ENCODE measurements at regions not wholly inside any gene's neighbourhood (a gene's known extent, or its start where the extent isn't known, plus 50 kb on each side); places are given as distances from the start of the nearest gene placed in this dataset.

- H3K9me3 ChIP-seq (ENCODE audit: control insufficient read depth in 2 of 2, insufficient read depth in 1 of 2, low read depth in 1 of 2, low read length in 1 of 2), result no peaks in the 10 kb centered on the region
- H3K36me3 ChIP-seq (ENCODE audit: control insufficient read depth in 3 of 3, insufficient read depth in 2 of 3, low read depth in 1 of 3, low read length in 3 of 3), result no peaks in the 10 kb centered on the region
- 78 to 82% (median 80%) methylated on average over 7 of the region's 7 CpGs for WGBS, 3 donors
- no peak overlapping the region for H3K4me3 ChIP-seq (ENCODE audit: low read depth in 1 of 3, low read length in 3 of 3)
- FAIRE-seq, result no peak
- H3K27ac ChIP-seq (ENCODE audit: low read depth in 1 of 3, low read length in 2 of 3), result no peak overlapping the region
- no peaks in the 10 kb centered on the region for H3K4me1 ChIP-seq (ENCODE audit: control insufficient read depth in 3 of 3, insufficient read depth in 2 of 3, low read depth in 1 of 3, low read length in 2 of 3)
- no peaks in the 10 kb centered on the region for H3K27me3 ChIP-seq (ENCODE audit: control insufficient read depth in 3 of 3, insufficient read depth in 3 of 3, low read length in 3 of 3)
- no peak for DNase-seq
Observed at GRCh38 chr10:33781606-33782395, 447.3 kb upstream of the NRP1 start.

GRCh38 chr10:33780961-33781360, 446.5 kb upstream of the NRP1 start:
- 84 to 90% (median 85%) methylated on average over 9 of the region's 9 CpGs for WGBS, 3 donors
- DNase-seq (no peak), FAIRE-seq (no peak)
- Histone ChIP-seq H3K27ac (ENCODE audit: low read depth in 1 of 3, low read length in 2 of 3) (no peak overlapping the region), H3K4me3 (ENCODE audit: low read depth in 1 of 3, low read length in 3 of 3) (no peak overlapping the region), H3K27me3 (ENCODE audit: control insufficient read depth in 3 of 3, insufficient read depth in 3 of 3, low read length in 3 of 3) (no peaks in the 10 kb centered on the region), H3K36me3 (ENCODE audit: control insufficient read depth in 3 of 3, insufficient read depth in 2 of 3, low read depth in 1 of 3, low read length in 3 of 3) (no peaks in the 10 kb centered on the region), H3K4me1 (ENCODE audit: control insufficient read depth in 3 of 3, insufficient read depth in 2 of 3, low read depth in 1 of 3, low read length in 2 of 3) (no peaks in the 10 kb centered on the region), H3K9me3 (ENCODE audit: control insufficient read depth in 2 of 2, insufficient read depth in 1 of 2, low read depth in 1 of 2, low read length in 1 of 2) (no peaks in the 10 kb centered on the region)

DNA sequence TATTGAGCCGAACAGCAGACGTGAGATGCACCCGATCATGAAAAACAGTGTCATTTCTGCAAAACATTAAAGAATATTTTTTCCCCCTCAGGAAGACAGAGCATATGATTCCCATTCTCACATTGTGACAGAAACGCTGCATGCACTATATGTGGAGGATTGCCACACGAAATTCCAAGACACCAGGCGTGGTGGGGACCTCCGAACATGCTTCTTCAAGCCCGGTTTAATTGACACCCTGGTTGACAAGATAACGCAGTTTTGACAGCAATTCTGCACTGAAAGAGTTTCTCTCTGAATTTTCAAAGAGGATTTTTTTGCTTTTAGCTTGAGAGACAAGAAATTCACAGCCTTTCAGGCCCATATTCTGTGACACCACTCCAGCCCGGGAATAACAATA, 442.8 kb upstream of the NRP1 start:
- Histone ChIP-seq H3K4me3 (ENCODE audit: low read depth in 1 of 3, low read length in 3 of 3) (no peak overlapping the region), H3K4me1 (ENCODE audit: control insufficient read depth in 3 of 3, insufficient read depth in 2 of 3, low read depth in 1 of 3, low read length in 2 of 3) (no peaks in the 10 kb centered on the region), H3K27me3 (ENCODE audit: control insufficient read depth in 3 of 3, insufficient read depth in 3 of 3, low read length in 3 of 3) (no peaks in the 10 kb centered on the region), H3K27ac (ENCODE audit: low read depth in 1 of 3, low read length in 2 of 3) (no peak overlapping the region), H3K36me3 (ENCODE audit: control insufficient read depth in 3 of 3, insufficient read depth in 2 of 3, low read depth in 1 of 3, low read length in 3 of 3) (no peaks in the 10 kb centered on the region), H3K9me3 (ENCODE audit: control insufficient read depth in 2 of 2, insufficient read depth in 1 of 2, low read depth in 1 of 2, low read length in 1 of 2) (no peaks in the 10 kb centered on the region)
- DNase-seq (no peak), FAIRE-seq (no peak)
- WGBS, 3 donors, result 88 to 92% (median 89%) methylated on average over 10 of the region's 10 CpGs

DNA sequence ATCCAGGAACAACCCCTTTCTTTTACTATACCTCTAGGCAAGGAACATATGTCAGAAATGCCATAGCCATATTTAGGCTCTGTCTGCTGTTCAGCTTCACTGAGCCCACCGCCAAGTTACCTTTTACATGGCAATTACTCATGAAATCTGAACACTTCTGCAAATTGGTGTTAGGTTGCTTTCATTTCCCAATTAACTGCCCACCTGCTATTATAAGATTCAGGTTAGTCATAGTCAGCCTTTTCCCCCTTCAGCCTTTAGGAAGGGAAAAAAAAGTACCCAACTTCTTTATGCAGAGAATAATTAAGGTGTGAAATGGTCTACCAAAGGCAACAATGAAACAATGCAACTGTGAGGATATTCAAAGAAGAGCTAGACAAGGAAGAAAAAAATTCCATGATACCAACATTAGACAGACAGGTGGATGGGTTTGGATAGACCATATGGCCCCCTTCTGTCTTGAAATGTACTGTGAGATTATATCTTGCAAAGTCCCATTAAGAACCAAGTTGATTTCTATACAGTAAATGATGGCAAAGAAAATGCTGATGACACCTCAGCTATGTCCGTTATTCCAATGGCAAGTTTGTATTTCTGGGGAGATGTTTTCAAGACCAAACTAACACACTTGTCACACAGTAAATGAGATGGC, 442.1 kb upstream of the NRP1 start:
- 87 to 90% (median 87%) methylated on average over 2 of the region's 2 CpGs for WGBS, 3 donors
- Histone ChIP-seq H3K27me3 (ENCODE audit: control insufficient read depth in 3 of 3, insufficient read depth in 3 of 3, low read length in 3 of 3) (no peaks in the 10 kb centered on the region), H3K4me1 (ENCODE audit: control insufficient read depth in 3 of 3, insufficient read depth in 2 of 3, low read depth in 1 of 3, low read length in 2 of 3) (no peaks in the 10 kb centered on the region), H3K27ac (ENCODE audit: low read depth in 1 of 3, low read length in 2 of 3) (no peak overlapping the region), H3K36me3 (ENCODE audit: control insufficient read depth in 3 of 3, insufficient read depth in 2 of 3, low read depth in 1 of 3, low read length in 3 of 3) (no peaks in the 10 kb centered on the region), H3K4me3 (ENCODE audit: low read depth in 1 of 3, low read length in 3 of 3) (no peak overlapping the region), H3K9me3 (ENCODE audit: control insufficient read depth in 2 of 2, insufficient read depth in 1 of 2, low read depth in 1 of 2, low read length in 1 of 2) (no peaks in the 10 kb centered on the region)
- FAIRE-seq (no peak), DNase-seq (no peak)

- Histone ChIP-seq H3K36me3 (ENCODE audit: control insufficient read depth in 3 of 3, insufficient read depth in 2 of 3, low read depth in 1 of 3, low read length in 3 of 3) (no peaks in the 10 kb centered on the region), H3K9me3 (ENCODE audit: control insufficient read depth in 2 of 2, insufficient read depth in 1 of 2, low read depth in 1 of 2, low read length in 1 of 2) (no peaks in the 10 kb centered on the region), H3K27me3 (ENCODE audit: control insufficient read depth in 3 of 3, insufficient read depth in 3 of 3, low read length in 3 of 3) (no peaks in the 10 kb centered on the region), H3K4me1 (ENCODE audit: control insufficient read depth in 3 of 3, insufficient read depth in 2 of 3, low read depth in 1 of 3, low read length in 2 of 3) (no peaks in the 10 kb centered on the region), H3K4me3 (ENCODE audit: low read depth in 1 of 3, low read length in 3 of 3) (no peak overlapping the region), H3K27ac (ENCODE audit: low read depth in 1 of 3, low read length in 2 of 3) (no peak overlapping the region)
- WGBS, 3 donors, result 79 to 86% (median 83%) methylated on average over 4 of the region's 4 CpGs
- FAIRE-seq (no peak), DNase-seq (no peak)
Observed at GRCh38 chr10:33774857-33775256, 440.4 kb upstream of the NRP1 start.

GRCh38 chr10:33773886-33774480, 439.5 kb upstream of the NRP1 start:
- FAIRE-seq, result no peak
- Histone ChIP-seq H3K4me3 (ENCODE audit: low read depth in 1 of 3, low read length in 3 of 3) (no peak overlapping the region), H3K9me3 (ENCODE audit: control insufficient read depth in 2 of 2, insufficient read depth in 1 of 2, low read depth in 1 of 2, low read length in 1 of 2) (no peaks in the 10 kb centered on the region), H3K27ac (ENCODE audit: low read depth in 1 of 3, low read length in 2 of 3) (no peak overlapping the region), H3K36me3 (ENCODE audit: control insufficient read depth in 3 of 3, insufficient read depth in 2 of 3, low read depth in 1 of 3, low read length in 3 of 3) (no peaks in the 10 kb centered on the region), H3K4me1 (ENCODE audit: control insufficient read depth in 3 of 3, insufficient read depth in 2 of 3, low read depth in 1 of 3, low read length in 2 of 3) (no peaks in the 10 kb centered on the region), H3K27me3 (ENCODE audit: control insufficient read depth in 3 of 3, insufficient read depth in 3 of 3, low read length in 3 of 3) (no peaks in the 10 kb centered on the region)
- WGBS, 3 donors, result 92 to 94% (median 93%) methylated on average over 21 of the region's 21 CpGs
- no peak for DNase-seq

DNA sequence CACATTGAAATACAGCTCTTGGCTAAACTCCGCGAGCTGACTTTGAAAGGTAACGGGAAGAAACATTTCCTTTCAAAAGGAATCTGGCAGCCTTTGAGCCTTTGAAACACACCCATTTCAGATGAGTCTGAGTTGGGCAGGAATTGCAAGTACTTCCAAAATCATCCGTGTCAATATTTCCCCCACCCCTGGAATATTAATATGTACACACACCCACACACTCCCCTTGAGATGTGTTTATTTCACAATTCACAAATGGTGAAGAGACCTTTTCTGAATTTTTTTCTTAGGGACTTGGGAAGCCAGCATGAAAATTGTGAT, 438.7 kb upstream of the NRP1 start:
- Histone ChIP-seq H3K27ac (ENCODE audit: low read depth in 1 of 3, low read length in 2 of 3) (no peak overlapping the region), H3K36me3 (ENCODE audit: control insufficient read depth in 3 of 3, insufficient read depth in 2 of 3, low read depth in 1 of 3, low read length in 3 of 3) (no peaks in the 10 kb centered on the region), H3K27me3 (ENCODE audit: control insufficient read depth in 3 of 3, insufficient read depth in 3 of 3, low read length in 3 of 3) (no peaks in the 10 kb centered on the region), H3K4me1 (ENCODE audit: control insufficient read depth in 3 of 3, insufficient read depth in 2 of 3, low read depth in 1 of 3, low read length in 2 of 3) (no peaks in the 10 kb centered on the region), H3K4me3 (ENCODE audit: low read depth in 1 of 3, low read length in 3 of 3) (no peak overlapping the region), H3K9me3 (ENCODE audit: control insufficient read depth in 2 of 2, insufficient read depth in 1 of 2, low read depth in 1 of 2, low read length in 1 of 2) (no peaks in the 10 kb centered on the region)
- 53 to 78% (median 58%) methylated on average over 4 of the region's 4 CpGs for WGBS, 3 donors
- FAIRE-seq (no peak), DNase-seq (no peak)

- 52 to 70% (median 67%) methylated on average over 16 of the region's 16 CpGs for WGBS, 3 donors
- no peaks in the 10 kb centered on the region for H3K4me1 ChIP-seq (ENCODE audit: control insufficient read depth in 3 of 3, insufficient read depth in 2 of 3, low read depth in 1 of 3, low read length in 2 of 3)
- no peaks in the 10 kb centered on the region for H3K27me3 ChIP-seq (ENCODE audit: control insufficient read depth in 3 of 3, insufficient read depth in 3 of 3, low read length in 3 of 3)
- H3K4me3 ChIP-seq (ENCODE audit: low read depth in 1 of 3, low read length in 3 of 3), result no peak overlapping the region
- H3K36me3 ChIP-seq (ENCODE audit: control insufficient read depth in 3 of 3, insufficient read depth in 2 of 3, low read depth in 1 of 3, low read length in 3 of 3), result no peaks in the 10 kb centered on the region
- no peak for FAIRE-seq
- no peaks in the 10 kb centered on the region for H3K9me3 ChIP-seq (ENCODE audit: control insufficient read depth in 2 of 2, insufficient read depth in 1 of 2, low read depth in 1 of 2, low read length in 1 of 2)
- peak in 1 of 2 donors; percentile 5 for DNase-seq
- H3K27ac ChIP-seq (ENCODE audit: low read depth in 1 of 3, low read length in 2 of 3), result peak overlapping the region in 1 of 3 donors; percentile 17
Observed at GRCh38 chr10:33772370-33773252, 438.1 kb upstream of the NRP1 start.

All from small intestine (tissue), 7 donors.